Pancreas (tissue), 10 donors: ENCODE measurements at regions not wholly inside any gene's neighbourhood (a gene's known extent, or its start where the extent isn't known, plus 50 kb on each side); places are given as distances from the start of the nearest gene placed in this dataset.

Experiments
- ATAC-seq, 4 donors: fragments of 200-7000 bp; cut with Tn5 transposase; one replicate each; pipeline versions ENCODE4 v1.8.0 to v1.9.1; 2020; ENCODE audit warnings: mild to moderate bottlenecking in 4 of 4, moderate library complexity in 4 of 4
- DNase-seq, 6 donors: peaks; one replicate each; pipeline ENCODE4 v3.0.0-alpha.2; 2020
- FAIRE-seq: peaks from 2 replicates; lab custom pipeline; 2012; peaks lifted over from hg19 to GRCh38; lab: Jason Lieb, UNC
- H3K27ac ChIP-seq, 4 donors: fragments of 200-600 bp; sonication (generic); 1 replicate in 3 of 4; 2 replicates in 1 of 4; pipeline versions ENCODE4 v1.5.0 to v1.8.0; 2020
- H3K27me3 ChIP-seq, 4 donors: fragments of 200-600 bp; one replicate each; pipeline ENCODE4 v1.8.0; 2021
- H3K36me3 ChIP-seq, 3 donors: fragments of 200-600 bp; sonication (generic) in 1 of 3; one replicate each; pipeline versions ENCODE4 v1.5.0 to v1.8.0; 2020 to 2021
- H3K4me1 ChIP-seq, 3 donors: fragments of 200-600 bp; one replicate each; pipeline ENCODE4 v1.8.0; 2021
- H3K4me3 ChIP-seq, 4 donors: fragments of 200-600 bp; sonication (generic) in 2 of 4; one replicate each; pipeline versions ENCODE4 v1.5.0 to v1.8.0; 2020 to 2021
- H3K9me3 ChIP-seq, 4 donors: fragments of 200-600 bp; one replicate each; pipeline ENCODE4 v1.8.0; 2021
- CTCF ChIP-seq, 4 donors: fragments of 200-600 bp; sonication (generic) in 3 of 4; IDR thresholded peaks; one replicate each; pipeline versions ENCODE4 v1.5.0 to v1.8.0; 2021; ENCODE audit warnings: antibody characterized with exemption in 4 of 4
- WGBS, 2 donors: extraction: QIAGEN DNeasy Blood & Tissue Kit; methylation state at CpG; one replicate each; pipeline ENCODE4 v1.1.7; 2013; 5-methylcytosine and 5-hydroxymethylcytosine counted together
- intact Hi-C, 3 donors: fragments of 100-400 bp; cut with DNase I; formaldehyde crosslinking; loops; one replicate each; pipeline versions ENCODE4 v1.11.1 to v1.14.2; 2022
- donor health status: healthy with polysubstance abuse.
- donor health status: DM: no; HTN: no; CAD: no; lungs with moderate emphysema.
- donor health status: DM: no; HTN: no; CAD: no.
- donor health status: control.
- donor health status: control.
- donor health status: Bipolar disorder and iron deficiency.
- donor health status: DM: yes; HTN: yes; CAD: no.
- donor health status: DM: no; HTN: no; CAD: no.
- donor health status: DM: no; HTN: no; CAD: no.
- donor health status: DM: yes; HTN: yes; CAD: no.

- FAIRE-seq (no peak), ATAC-seq (peak in 2 of 4 donors; percentile 37 to 45), DNase-seq (no peak)
- 41 to 45% methylated on average over 5 of the region's 5 CpGs for WGBS, 2 donors
- Histone ChIP-seq H3K4me3 (no peak overlapping the region), H3K27ac (no peak overlapping the region), H3K9me3 (no peaks in the 10 kb centered on the region), H3K27me3 (no peaks in the 10 kb centered on the region), H3K4me1 (peaks cover 0 to 5% (median 0%) of the 10 kb centered on the region in 3 donors), H3K36me3 (no peaks in the 10 kb centered on the region)
- intact Hi-C loops: no loop called here
- no peak for TF ChIP-seq CTCF (IDR thresholded peaks at IDR 0.05)
These were observed 149.9 kb downstream of the CHRM3 start for GRCh38 chr1:239536165-239536849.

- Histone ChIP-seq H3K27me3 (no peaks in the 10 kb centered on the region), H3K36me3 (no peaks in the 10 kb centered on the region), H3K9me3 (no peaks in the 10 kb centered on the region), H3K27ac (no peak overlapping the region), H3K4me3 (no peak overlapping the region), H3K4me1 (peaks cover 0 to 5% (median 0%) of the 10 kb centered on the region in 3 donors)
- FAIRE-seq (no peak), DNase-seq (no peak), ATAC-seq (no peak)
- 66 to 70% methylated on average over 3 of the region's 3 CpGs for WGBS, 2 donors
- intact Hi-C loops: no loop called here
- no peak for TF ChIP-seq CTCF (IDR thresholded peaks at IDR 0.05)
These were observed 151.4 kb downstream of the CHRM3 start for GRCh38 chr1:239537795-239538194.

- Histone ChIP-seq H3K27ac (no peak overlapping the region), H3K4me1 (peaks cover 0 to 5% (median 0%) of the 10 kb centered on the region in 3 donors), H3K4me3 (no peak overlapping the region), H3K27me3 (no peaks in the 10 kb centered on the region), H3K9me3 (no peaks in the 10 kb centered on the region), H3K36me3 (no peaks in the 10 kb centered on the region)
- FAIRE-seq: no peak
- 63 to 72% methylated on average over 2 of the region's 2 CpGs for WGBS, 2 donors
- no peak for DNase-seq
- ATAC-seq: no peak
- intact Hi-C loops: no loop called here
- no peak for TF ChIP-seq CTCF (IDR thresholded peaks at IDR 0.05)
These were observed 152.0 kb downstream of the CHRM3 start for GRCh38 chr1:239538239-239538988.

GRCh38 chr1:239539051-239539450 lies 152.7 kb downstream of the CHRM3 start:
- intact Hi-C loops: no loop called here
- H3K27me3 ChIP-seq: no peaks in the 10 kb centered on the region
- FAIRE-seq (no peak), DNase-seq (no peak), ATAC-seq (no peak)
- peaks cover 0 to 5% (median 0%) of the 10 kb centered on the region in 3 donors for H3K4me1 ChIP-seq
- 80 to 81% methylated on average over 2 of the region's 2 CpGs for WGBS, 2 donors
- no peak for TF ChIP-seq CTCF (IDR thresholded peaks at IDR 0.05)
- H3K4me3 ChIP-seq: no peak overlapping the region
- no peaks in the 10 kb centered on the region for H3K36me3 ChIP-seq
- no peak overlapping the region for H3K27ac ChIP-seq
- H3K9me3 ChIP-seq: no peaks in the 10 kb centered on the region

- Histone ChIP-seq H3K27ac (no peak overlapping the region), H3K27me3 (no peaks in the 10 kb centered on the region), H3K4me1 (peaks cover 0 to 5% (median 0%) of the 10 kb centered on the region in 3 donors), H3K4me3 (no peak overlapping the region), H3K9me3 (no peaks in the 10 kb centered on the region), H3K36me3 (no peaks in the 10 kb centered on the region)
- DNase-seq: no peak
- ATAC-seq: no peak
- WGBS, 2 donors: 85 to 92% methylated on average over 4 of the region's 4 CpGs
- intact Hi-C loops: no loop called here
- FAIRE-seq: no peak
- TF ChIP-seq CTCF (IDR thresholded peaks at IDR 0.05): no peak
These were observed 153.4 kb downstream of the CHRM3 start for GRCh38 chr1:239539812-239540211.
